Dermis blood vessel endothelial cell (primary cell): ENCODE measurements at regions not wholly inside any gene's neighbourhood (a gene's known extent, or its start where the extent isn't known, plus 50 kb on each side); places are given as distances from the start of the nearest gene placed in this dataset.
"Not testable (repeated sequence)": the region's sequence is repeated elsewhere in the genome, so short reads cannot be mapped to it uniquely, and the experiment has no call there.

Experiments used
- DNase-seq: peaks from one replicate; pipeline ENCODE4 v3.0.0; 2010

- DNase-seq, result no peak
Measured at GRCh38 chrX:87110142-87110541, 407.5 kb upstream of the KLHL4 start.

GRCh38 chrX:87140800-87141483, 376.7 kb upstream of the KLHL4 start:
- no peak for DNase-seq

- DNase-seq, result no peak
Measured at GRCh38 chrX:87160435-87161010, 357.1 kb upstream of the KLHL4 start.

- no peak for DNase-seq
Measured at GRCh38 chrX:87167841-87168240, 349.8 kb upstream of the KLHL4 start.

GRCh38 chrX:87178009-87178408, 339.6 kb upstream of the KLHL4 start:
- not testable (repeated sequence) for DNase-seq
